ENCODE measurements at regions not wholly inside any gene's neighbourhood (a gene's known extent, or its start where the extent isn't known, plus 50 kb on each side); places are given as distances from the start of the nearest gene placed in this dataset.

- H3K36me3 ChIP-seq (ENCODE audit: low read depth, low read length): no peaks in the 10 kb centered on the region
- H3K9me2 ChIP-seq (replicated peaks; ENCODE audit: low read length): no peaks in the 10 kb centered on the region
- DNase-seq (no peak), ATAC-seq (no peak)
- H4K20me1 ChIP-seq (ENCODE audit: low read length): no peaks in the 10 kb centered on the region
- H3F3A ChIP-seq (ENCODE audit: low read length, unreplicated experiment): no peaks in the 10 kb centered on the region
- intact Hi-C loops (cut with micrococcal nuclease): no loop called here
- no peak overlapping the region for H3K4me3 ChIP-seq (ENCODE audit: low read length)
- no peak overlapping the region for H2AFZ ChIP-seq (ENCODE audit: low read length)
- ChIA-PET CTCF (no interaction called here), POLR2A (ENCODE audit: unreplicated experiment) (no interaction called here)
- TF ChIP-seq, protein P1, sequence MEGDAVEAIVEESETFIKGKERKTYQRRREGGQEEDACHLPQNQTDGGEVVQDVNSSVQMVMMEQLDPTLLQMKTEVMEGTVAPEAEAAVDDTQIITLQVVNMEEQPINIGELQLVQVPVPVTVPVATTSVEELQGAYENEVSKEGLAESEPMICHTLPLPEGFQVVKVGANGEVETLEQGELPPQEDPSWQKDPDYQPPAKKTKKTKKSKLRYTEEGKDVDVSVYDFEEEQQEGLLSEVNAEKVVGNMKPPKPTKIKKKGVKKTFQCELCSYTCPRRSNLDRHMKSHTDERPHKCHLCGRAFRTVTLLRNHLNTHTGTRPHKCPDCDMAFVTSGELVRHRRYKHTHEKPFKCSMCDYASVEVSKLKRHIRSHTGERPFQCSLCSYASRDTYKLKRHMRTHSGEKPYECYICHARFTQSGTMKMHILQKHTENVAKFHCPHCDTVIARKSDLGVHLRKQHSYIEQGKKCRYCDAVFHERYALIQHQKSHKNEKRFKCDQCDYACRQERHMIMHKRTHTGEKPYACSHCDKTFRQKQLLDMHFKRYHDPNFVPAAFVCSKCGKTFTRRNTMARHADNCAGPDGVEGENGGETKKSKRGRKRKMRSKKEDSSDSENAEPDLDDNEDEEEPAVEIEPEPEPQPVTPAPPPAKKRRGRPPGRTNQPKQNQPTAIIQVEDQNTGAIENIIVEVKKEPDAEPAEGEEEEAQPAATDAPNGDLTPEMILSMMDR (conservative IDR thresholded peaks at IDR 0.05; ENCODE audit: low read depth, low read length): no peak
- no peak for TF ChIP-seq EZH2 (IDR thresholded peaks at IDR 0.05; ENCODE audit: low read length, unreplicated experiment)
- no peak for TF ChIP-seq EZH2phosphoT487 (IDR thresholded peaks at IDR 0.05; ENCODE audit: borderline replicate concordance, low read length)
- no peak overlapping the region for H3K27ac ChIP-seq (ENCODE audit: low read length)
- H3K9me3 ChIP-seq (ENCODE audit: low read length): peaks cover 3% of the 10 kb centered on the region; the same call in 1 of the 2 replicates
- no peaks in the 10 kb centered on the region for H3K4me1 ChIP-seq (ENCODE audit: insufficient read depth, low read length)
- no peaks in the 10 kb centered on the region for H3K27me3 ChIP-seq (ENCODE audit: low read length)
- BruUV-seq (replicated peaks): no TSS peak
- no peak overlapping the region for H3K4me2 ChIP-seq (ENCODE audit: low read length)
- no peaks in the 10 kb centered on the region for H3K79me2 ChIP-seq (ENCODE audit: low read length)
- no peak overlapping the region for H3K9ac ChIP-seq (ENCODE audit: low read length)
These were observed 181.3 kb downstream of the OR13H1 start for GRCh38 chrX:131725001-131725654.

- no peak overlapping the region for H3K4me2 ChIP-seq (ENCODE audit: low read length)
These were observed 183.9 kb downstream of the OR13H1 start for GRCh38 chrX:131727778-131728177.

More at GRCh38 chrX:131727778-131728177, 183.9 kb downstream of the OR13H1 start:
- Histone ChIP-seq H3K79me2 (ENCODE audit: low read length) (no peaks in the 10 kb centered on the region), H3K9me3 (ENCODE audit: low read length) (peaks cover 3% of the 10 kb centered on the region; the same call in 1 of the 2 replicates), H3K4me1 (ENCODE audit: insufficient read depth, low read length) (no peaks in the 10 kb centered on the region), H3K9ac (ENCODE audit: low read length) (no peak overlapping the region), H3K27ac (ENCODE audit: low read length) (no peak overlapping the region), H3F3A (ENCODE audit: low read length, unreplicated experiment) (no peaks in the 10 kb centered on the region), H3K27me3 (ENCODE audit: low read length) (no peaks in the 10 kb centered on the region), H3K9me2 (replicated peaks; ENCODE audit: low read length) (no peaks in the 10 kb centered on the region), H3K36me3 (ENCODE audit: low read depth, low read length) (no peaks in the 10 kb centered on the region), H2AFZ (ENCODE audit: low read length) (no peak overlapping the region), H4K20me1 (ENCODE audit: low read length) (no peaks in the 10 kb centered on the region), H3K4me3 (ENCODE audit: low read length) (no peak overlapping the region)
- TF ChIP-seq EZH2 (IDR thresholded peaks at IDR 0.05; ENCODE audit: low read length, unreplicated experiment): no peak
- TF ChIP-seq, protein P1 (conservative IDR thresholded peaks at IDR 0.05; ENCODE audit: low read depth, low read length): no peak
- TF ChIP-seq EZH2phosphoT487 (IDR thresholded peaks at IDR 0.05; ENCODE audit: borderline replicate concordance, low read length): no peak
- BruUV-seq (replicated peaks): no TSS peak
- ATAC-seq: no peak
- POLR2A ChIA-PET (ENCODE audit: unreplicated experiment): no interaction called here
- CTCF ChIA-PET: no interaction called here
- no peak for DNase-seq
- intact Hi-C loops (cut with micrococcal nuclease): no loop called here
